Upper lobe of left lung (tissue), 4 donors: ENCODE measurements at regions not wholly inside any gene's neighbourhood (a gene's known extent, or its start where the extent isn't known, plus 50 kb on each side); places are given as distances from the start of the nearest gene placed in this dataset.

Source experiments
- CTCF ChIP-seq, 6 experiments: fragments of 450-650 bp in 4 of 6; fragments of 200-600 bp in 2 of 6; sonication (generic) in 2 of 6; IDR thresholded peaks; one replicate each; pipeline ENCODE4 v1.5.1; 2016 to 2019; ENCODE audit warnings: antibody characterized with exemption in 6 of 6
- EP300 ChIP-seq, 4 donors: sonication (generic); formaldehyde crosslinking; IDR thresholded peaks; one replicate each; pipeline ENCODE4 v1.5.1; 2017; ENCODE audit warnings: antibody characterized with exemption in 4 of 4, control low read depth in 2 of 4
- POLR2A ChIP-seq, 4 donors: fragments of 450-650 bp; IDR thresholded peaks; one replicate each; pipeline ENCODE4 v1.5.1; 2016 to 2017; ENCODE audit warnings: antibody characterized with exemption in 4 of 4, mild to moderate bottlenecking in 2 of 4
- POLR2AphosphoS5 ChIP-seq, 2 donors: sonication (generic); formaldehyde crosslinking; IDR thresholded peaks; one replicate each; pipeline ENCODE4 v1.5.1; 2017; ENCODE audit warnings: antibody characterized with exemption in 2 of 2

GRCh38 chrX:68978655-68979054 is 149.8 kb downstream of the EFNB1 start:
- TF ChIP-seq CTCF (IDR thresholded peaks at IDR 0.05), result no peak
- no peak for TF ChIP-seq EP300 (IDR thresholded peaks at IDR 0.05)
- no peak for TF ChIP-seq POLR2A (IDR thresholded peaks at IDR 0.05)
- TF ChIP-seq POLR2AphosphoS5 (IDR thresholded peaks at IDR 0.05), result no peak
